ENCODE measurements at regions not wholly inside any gene's neighbourhood (a gene's known extent, or its start where the extent isn't known, plus 50 kb on each side); places are given as distances from the start of the nearest gene placed in this dataset.

DNA sequence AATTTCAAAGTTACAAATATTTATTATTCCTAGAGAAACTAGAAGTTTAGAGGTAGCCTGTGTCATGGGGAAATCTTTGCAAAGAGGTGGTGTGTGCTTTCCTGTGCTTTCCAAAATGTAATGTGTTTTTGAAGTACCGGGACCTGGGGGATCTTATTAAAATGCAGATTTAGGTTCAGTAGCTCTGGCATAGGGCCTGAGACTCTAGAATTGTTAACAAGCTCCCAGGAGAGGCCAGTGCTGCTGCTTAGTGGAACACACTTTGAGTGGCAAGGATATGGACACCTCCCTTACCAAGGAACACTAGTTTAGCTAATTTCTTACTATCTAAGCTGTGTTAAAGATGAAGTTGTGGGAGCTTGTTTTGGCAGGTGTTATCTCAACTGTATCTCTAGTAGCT, 428.9 kb downstream of the VGLL3 start:
- no peak for DNase-seq
- Histone ChIP-seq H4K20me1 (ENCODE audit: control insufficient read depth, insufficient read depth, low read length, poor library complexity, severe bottlenecking) (no peaks in the 10 kb centered on the region), H3K79me2 (ENCODE audit: control insufficient read depth, insufficient read depth, low read length) (no peaks in the 10 kb centered on the region), H3K36me3 (replicated peaks in 1 of 2; ENCODE audit: control extremely low read depth in 1 of 2, control insufficient read depth in 1 of 2, extremely low read depth in 1 of 2, insufficient read depth in 2 of 2, low read length in 1 of 2) (no peaks in the 10 kb centered on the region), H3K27ac (ENCODE audit: low read length in 2 of 2) (no peak overlapping the region), H3K4me1 (ENCODE audit: control insufficient read depth in 2 of 2, insufficient read depth in 2 of 2, low read length in 2 of 2) (no peaks in the 10 kb centered on the region), H3K4me2 (replicated peaks; ENCODE audit: low read depth, low read length, poor library complexity, severe bottlenecking) (no peak overlapping the region), H2AFZ (ENCODE audit: insufficient read depth, low read depth, low read length, poor library complexity, severe bottlenecking) (no peak overlapping the region), H3K9ac (ENCODE audit: low read length) (no peak overlapping the region), H3K9me3 (ENCODE audit: control extremely low read depth in 1 of 3, control insufficient read depth in 2 of 3, insufficient read depth in 1 of 3, low read length in 2 of 3) (no peaks in the 10 kb centered on the region), H3K27me3 (replicated peaks in 1 of 4; ENCODE audit: control extremely low read depth in 1 of 4, control insufficient read depth in 3 of 4, insufficient read depth in 4 of 4, low read length in 3 of 4) (no peaks in the 10 kb centered on the region), H3K4me3 (ENCODE audit: control extremely low read depth in 1 of 5, extremely low read depth in 1 of 5, insufficient read depth in 1 of 5, low read depth in 2 of 5, low read length in 4 of 5) (no peak overlapping the region)
- TF ChIP-seq, protein P1, sequence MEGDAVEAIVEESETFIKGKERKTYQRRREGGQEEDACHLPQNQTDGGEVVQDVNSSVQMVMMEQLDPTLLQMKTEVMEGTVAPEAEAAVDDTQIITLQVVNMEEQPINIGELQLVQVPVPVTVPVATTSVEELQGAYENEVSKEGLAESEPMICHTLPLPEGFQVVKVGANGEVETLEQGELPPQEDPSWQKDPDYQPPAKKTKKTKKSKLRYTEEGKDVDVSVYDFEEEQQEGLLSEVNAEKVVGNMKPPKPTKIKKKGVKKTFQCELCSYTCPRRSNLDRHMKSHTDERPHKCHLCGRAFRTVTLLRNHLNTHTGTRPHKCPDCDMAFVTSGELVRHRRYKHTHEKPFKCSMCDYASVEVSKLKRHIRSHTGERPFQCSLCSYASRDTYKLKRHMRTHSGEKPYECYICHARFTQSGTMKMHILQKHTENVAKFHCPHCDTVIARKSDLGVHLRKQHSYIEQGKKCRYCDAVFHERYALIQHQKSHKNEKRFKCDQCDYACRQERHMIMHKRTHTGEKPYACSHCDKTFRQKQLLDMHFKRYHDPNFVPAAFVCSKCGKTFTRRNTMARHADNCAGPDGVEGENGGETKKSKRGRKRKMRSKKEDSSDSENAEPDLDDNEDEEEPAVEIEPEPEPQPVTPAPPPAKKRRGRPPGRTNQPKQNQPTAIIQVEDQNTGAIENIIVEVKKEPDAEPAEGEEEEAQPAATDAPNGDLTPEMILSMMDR (IDR thresholded peaks at IDR 0.05) = no peak
- no peak for TF ChIP-seq EZH2 (IDR thresholded peaks at IDR 0.05; ENCODE audit: borderline replicate concordance, insufficient read depth, low read depth, low read length, poor library complexity, severe bottlenecking)
- intact Hi-C loops (cut with micrococcal nuclease) = no loop called here
- Mint-ChIP-seq H3K4me3 (no peak overlapping the region), H3K27ac (no peak overlapping the region), H3K27me3 (no peaks in the 10 kb centered on the region), H3K9me3 (ENCODE audit: insufficient read depth) (no peaks in the 10 kb centered on the region), H3K4me1 (no peaks in the 10 kb centered on the region)
- CTCF ChIA-PET = interaction anchor here (0.9 kb wide), 1 partner anchor 12 kb away, joined by 3 read pairs; no protein-coding TSS in a partner anchor
- WGBS (ENCODE audit: insufficient coverage) = 88% methylated on average over 1 of the region's 1 CpG
- ATAC-seq (ENCODE audit: low read depth) = no peak
- POLR2A ChIA-PET = no interaction called here

DNA sequence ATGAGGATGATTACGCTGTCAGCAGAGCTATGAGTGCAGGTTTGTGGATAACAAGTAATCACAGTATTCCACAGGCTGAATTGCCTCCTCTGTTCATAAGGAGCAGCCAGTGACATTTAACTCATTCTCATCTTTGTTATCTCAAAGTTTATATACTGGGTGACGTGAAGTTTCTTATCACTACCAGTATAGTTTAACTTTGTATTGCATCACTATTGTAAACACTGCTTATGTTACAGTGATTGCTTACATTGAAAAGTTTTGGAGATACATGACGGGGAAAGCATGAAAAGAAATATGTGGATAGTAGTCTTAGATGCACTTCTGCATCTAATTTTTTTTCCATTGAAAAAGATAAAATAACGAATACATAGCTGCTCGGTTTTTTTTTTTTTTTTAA, 429.7 kb downstream of the VGLL3 start:
- ATAC-seq (ENCODE audit: low read depth) (no peak), DNase-seq (no peak)
- H4K20me1 ChIP-seq (ENCODE audit: control insufficient read depth, insufficient read depth, low read length, poor library complexity, severe bottlenecking) = no peaks in the 10 kb centered on the region
- H3K9me3 ChIP-seq (ENCODE audit: control extremely low read depth in 1 of 3, control insufficient read depth in 2 of 3, insufficient read depth in 1 of 3, low read length in 2 of 3) = no peaks in the 10 kb centered on the region
- H3K9ac ChIP-seq (ENCODE audit: low read length) = no peak overlapping the region
- H3K4me3 ChIP-seq (ENCODE audit: control extremely low read depth in 1 of 5, extremely low read depth in 1 of 5, insufficient read depth in 1 of 5, low read depth in 2 of 5, low read length in 4 of 5) = no peak overlapping the region
- no peaks in the 10 kb centered on the region for H3K27me3 ChIP-seq (replicated peaks in 1 of 4; ENCODE audit: control extremely low read depth in 1 of 4, control insufficient read depth in 3 of 4, insufficient read depth in 4 of 4, low read length in 3 of 4)
- Mint-ChIP-seq H3K27me3 (no peaks in the 10 kb centered on the region), H3K9me3 (ENCODE audit: insufficient read depth) (no peaks in the 10 kb centered on the region), H3K4me3 (no peak overlapping the region), H3K27ac (no peak overlapping the region), H3K4me1 (no peaks in the 10 kb centered on the region)
- no peaks in the 10 kb centered on the region for H3K79me2 ChIP-seq (ENCODE audit: control insufficient read depth, insufficient read depth, low read length)
- no peak overlapping the region for H3K4me2 ChIP-seq (replicated peaks; ENCODE audit: low read depth, low read length, poor library complexity, severe bottlenecking)
- CTCF ChIA-PET = no interaction called here
- no peak overlapping the region for H2AFZ ChIP-seq (ENCODE audit: insufficient read depth, low read depth, low read length, poor library complexity, severe bottlenecking)
- no peaks in the 10 kb centered on the region for H3K4me1 ChIP-seq (ENCODE audit: control insufficient read depth in 2 of 2, insufficient read depth in 2 of 2, low read length in 2 of 2)
- no peak overlapping the region for H3K27ac ChIP-seq (ENCODE audit: low read length in 2 of 2)
- POLR2A ChIA-PET = no interaction called here
- no CpG with 5 or more reads among the region's 5 CpGs for WGBS (ENCODE audit: insufficient coverage)
- intact Hi-C loops (cut with micrococcal nuclease) = no loop called here
- TF ChIP-seq, protein P1 (IDR thresholded peaks at IDR 0.05) = no peak
- TF ChIP-seq EZH2 (IDR thresholded peaks at IDR 0.05; ENCODE audit: borderline replicate concordance, insufficient read depth, low read depth, low read length, poor library complexity, severe bottlenecking) = no peak
- H3K36me3 ChIP-seq (replicated peaks in 1 of 2; ENCODE audit: control extremely low read depth in 1 of 2, control insufficient read depth in 1 of 2, extremely low read depth in 1 of 2, insufficient read depth in 2 of 2, low read length in 1 of 2) = no peaks in the 10 kb centered on the region
